GM18951 (cell line): ENCODE measurements at regions not wholly inside any gene's neighbourhood (a gene's known extent, or its start where the extent isn't known, plus 50 kb on each side); places are given as distances from the start of the nearest gene placed in this dataset.

Experiments
- POLR2A ChIP-seq: IDR thresholded peaks from 4 replicates; pipeline ENCODE4 v1.6.1; 2011; ENCODE audit warnings: mild to moderate bottlenecking; ENCODE audit not compliant: insufficient read length, insufficient read depth; ENCODE audit errors: extremely low read depth
- in situ Hi-C: fragments of 300-500 bp; cut with MboI; formaldehyde crosslinking; loops from one replicate; pipeline ENCODE4 v1.12.0; 2022; ENCODE audit warnings: low sequenced_read_pairs, mixed read lengths, inconsistent platforms; ENCODE audit not compliant: unreplicated experiment

GRCh38 chr7:18341756-18342155 lies 153.8 kb upstream of the HDAC9 start:
- TF ChIP-seq POLR2A: no peak
- in situ Hi-C loops: loop anchor here (25.0 kb wide), 3 partner anchors 129 to 654 kb away; no protein-coding TSS in a partner anchor

- in situ Hi-C loops: loop anchor here (25.0 kb wide), 3 partner anchors 131 to 656 kb away; no protein-coding TSS in a partner anchor
- no peak for TF ChIP-seq POLR2A
Measured at GRCh38 chr7:18343047-18343446, 152.5 kb upstream of the HDAC9 start.

- in situ Hi-C loops: loop anchor here (25.0 kb wide), 3 partner anchors 132 to 657 kb away; no protein-coding TSS in a partner anchor
- TF ChIP-seq POLR2A: no peak
Measured at GRCh38 chr7:18344536-18344935, 151.0 kb upstream of the HDAC9 start.

GRCh38 chr7:18345641-18346234 lies 149.8 kb upstream of the HDAC9 start:
- TF ChIP-seq POLR2A: no peak
- in situ Hi-C loops: loop anchor here (25.0 kb wide), 3 partner anchors 133 to 658 kb away; no protein-coding TSS in a partner anchor

- TF ChIP-seq POLR2A: no peak
Measured at GRCh38 chr7:18347170-18347569, 148.4 kb upstream of the HDAC9 start.

GRCh38 chr7:18350678-18351077 lies 144.9 kb upstream of the HDAC9 start:
- in situ Hi-C loops: loop anchor here (10.0 to 25.0 kb wide), 2 partner anchors 314 to 712 kb away; no protein-coding TSS in a partner anchor
- TF ChIP-seq POLR2A: no peak

More at GRCh38 chr7:18347170-18347569, 148.4 kb upstream of the HDAC9 start:
- in situ Hi-C loops: loop anchor here (25.0 kb wide), 3 partner anchors 135 to 660 kb away; no protein-coding TSS in a partner anchor

GRCh38 chr7:18352339-18353255 lies 143.0 kb upstream of the HDAC9 start:
- no peak for TF ChIP-seq POLR2A
- in situ Hi-C loops: loop anchor here (10.0 to 25.0 kb wide), 2 partner anchors 312 to 710 kb away; no protein-coding TSS in a partner anchor

- in situ Hi-C loops: loop anchor here (10.0 to 25.0 kb wide), 2 partner anchors 311 to 709 kb away; no protein-coding TSS in a partner anchor
- TF ChIP-seq POLR2A: no peak
Measured at GRCh38 chr7:18353339-18353738, 142.2 kb upstream of the HDAC9 start.

GRCh38 chr7:18354108-18355085 lies 141.2 kb upstream of the HDAC9 start:
- TF ChIP-seq POLR2A: no peak
- in situ Hi-C loops: loop anchor here (10.0 to 25.0 kb wide), 2 partner anchors 310 to 708 kb away; no protein-coding TSS in a partner anchor

GRCh38 chr7:18356191-18356645 lies 139.3 kb upstream of the HDAC9 start:
- in situ Hi-C loops: loop anchor here (10.0 to 25.0 kb wide), 2 partner anchors 309 to 706 kb away; no protein-coding TSS in a partner anchor
- no peak for TF ChIP-seq POLR2A

GRCh38 chr7:18357691-18358090 lies 137.9 kb upstream of the HDAC9 start:
- TF ChIP-seq POLR2A: no peak
- in situ Hi-C loops: loop anchor here (10.0 to 25.0 kb wide), 2 partner anchors 307 to 705 kb away; no protein-coding TSS in a partner anchor

- in situ Hi-C loops: loop anchor here (25.0 kb wide), 1 partner anchor 701 kb away; no protein-coding TSS in a partner anchor
- no peak for TF ChIP-seq POLR2A
Measured at GRCh38 chr7:18361756-18362155, 133.8 kb upstream of the HDAC9 start.
